IMR-90 (cell line): ENCODE measurements at regions not wholly inside any gene's neighbourhood (a gene's known extent, or its start where the extent isn't known, plus 50 kb on each side); places are given as distances from the start of the nearest gene placed in this dataset.

Source experiments
- ATAC-seq: fragments of 200-7000 bp; cut with Tn5 transposase; 2 replicates; pipeline ENCODE4 v1.9.1; 2020; ENCODE audit warnings: low read depth, mild to moderate bottlenecking, moderate library complexity
- BruUV-seq: library from RNA; stranded (reverse); fragments of 400-500 nt; replicated peaks from 2 replicates; lab custom pipeline; 2021; lab: Mats Ljungman, UMichigan
- CTCF ChIA-PET: fragments of 300-600 bp; formaldehyde crosslinking; extraction: SDS; loops from one replicate; lab custom pipeline; 2021; ENCODE audit warnings: antibody characterized with exemption; lab: Yijun Ruan, JAX
- POLR2A ChIA-PET: fragments of 300-600 bp; sonication (Branson Sonifier 250); formaldehyde crosslinking; loops from one replicate; lab custom pipeline; 2022; ENCODE audit warnings: antibody characterized with exemption; ENCODE audit not compliant: unreplicated experiment; lab: Charles Lee
- DNase-seq: peaks from one replicate; pipeline ENCODE4 v3.0.0; 2013
- H2AFZ ChIP-seq: replicated peaks from 2 replicates; pipeline ENCODE3; 2013; ENCODE audit warnings: low read length, mild to moderate bottlenecking; ENCODE audit not compliant: poor library complexity
- H2AK5ac ChIP-seq: 2 replicates; pipeline ENCODE4 v1.6.1; 2013; ENCODE audit warnings: low read depth, low read length, inconsistent platforms
- H2AK9ac ChIP-seq: replicated peaks from 2 replicates; pipeline ENCODE3; 2013; ENCODE audit warnings: mild to moderate bottlenecking, low read depth, low read length, moderate library complexity; ENCODE audit not compliant: poor library complexity
- H2BK120ac ChIP-seq: 2 replicates; pipeline ENCODE4 v1.6.1; 2013; ENCODE audit warnings: low read depth, low read length, inconsistent platforms
- H2BK15ac ChIP-seq: 3 replicates; pipeline ENCODE4 v1.6.1; 2013; ENCODE audit warnings: low read depth, low read length, inconsistent platforms
- H2BK20ac ChIP-seq: 2 replicates; pipeline ENCODE4 v1.6.1; 2013; ENCODE audit warnings: low read depth, mild to moderate bottlenecking, inconsistent platforms, low read length, moderate library complexity
- H2BK5ac ChIP-seq: 2 replicates; pipeline ENCODE4 v1.6.1; 2013; ENCODE audit warnings: mild to moderate bottlenecking, low read depth, low read length, inconsistent platforms; ENCODE audit not compliant: poor library complexity, severe bottlenecking
- H3K14ac ChIP-seq: replicated peaks from 2 replicates; pipeline ENCODE4 v1.6.1; 2013; ENCODE audit warnings: low read depth, low read length, inconsistent platforms
- H3K18ac ChIP-seq: 2 replicates; pipeline ENCODE4 v1.6.1; 2013; ENCODE audit warnings: low read depth, low read length, control low read depth
- H3K23ac ChIP-seq: 2 replicates; pipeline ENCODE4 v1.6.1; 2013; ENCODE audit warnings: low read depth, low read length, inconsistent platforms
- H3K27ac ChIP-seq: 2 replicates; pipeline ENCODE4 v1.5.1; 2013; ENCODE audit warnings: mild to moderate bottlenecking, control low read depth, low read length; ENCODE audit not compliant: insufficient read depth
- H3K27me3 ChIP-seq: 2 replicates; pipeline ENCODE4 v1.6.1; 2013; ENCODE audit warnings: low read length; ENCODE audit not compliant: control insufficient read depth, insufficient read depth
- H3K36me3 ChIP-seq: 2 replicates; pipeline ENCODE4 v1.6.1; 2013; ENCODE audit warnings: low read length, mixed read lengths; ENCODE audit not compliant: control insufficient read depth, insufficient read depth
- H3K4ac ChIP-seq: 2 replicates; pipeline ENCODE4 v1.6.1; 2013; ENCODE audit warnings: low read depth, low read length, inconsistent platforms
- H3K4me1 ChIP-seq: 2 replicates; pipeline ENCODE4 v1.6.1; 2013; ENCODE audit warnings: low read length, mixed read lengths; ENCODE audit not compliant: control insufficient read depth, insufficient read depth
- H3K4me2 ChIP-seq: 2 replicates; pipeline ENCODE4 v1.6.1; 2013; ENCODE audit warnings: low read depth, mild to moderate bottlenecking, control low read depth, low read length, moderate library complexity
- H3K4me3 ChIP-seq: 2 replicates; pipeline ENCODE4 v1.5.1; 2013; ENCODE audit warnings: low read depth, mild to moderate bottlenecking, control low read depth, low read length, moderate library complexity; ENCODE audit not compliant: insufficient read depth
- H3K56ac ChIP-seq: 2 replicates; pipeline ENCODE4 v1.6.1; 2013; ENCODE audit warnings: low read length, inconsistent platforms; ENCODE audit not compliant: insufficient read depth; ENCODE audit errors: extremely low read depth
- H3K79me1 ChIP-seq, 2 experiments: 2 replicates each; pipeline ENCODE4 v1.6.1; 2013; ENCODE audit warnings: low read length in 2 of 2, inconsistent platforms in 1 of 2, low read depth in 1 of 2
- H3K9ac ChIP-seq: 2 replicates; pipeline ENCODE4 v1.6.1; 2013; ENCODE audit warnings: low read depth, low read length, control low read depth
- H3K9me1 ChIP-seq: 2 replicates; pipeline ENCODE4 v1.6.1; 2013; ENCODE audit warnings: low read length, inconsistent platforms; ENCODE audit not compliant: insufficient read depth
- H3K9me3 ChIP-seq: 2 replicates; pipeline ENCODE4 v1.6.1; 2013; ENCODE audit warnings: low read length; ENCODE audit not compliant: control insufficient read depth, insufficient read depth
- H4K20me1 ChIP-seq: 2 replicates; pipeline ENCODE4 v1.6.1; 2013; ENCODE audit warnings: low read length, inconsistent platforms; ENCODE audit not compliant: insufficient read depth
- H4K5ac ChIP-seq: 2 replicates; pipeline ENCODE4 v1.6.1; 2013; ENCODE audit warnings: mild to moderate bottlenecking, low read depth, low read length, control low read depth
- H4K8ac ChIP-seq, 2 experiments: 2 replicates each; pipeline ENCODE4 v1.6.1; 2013; ENCODE audit warnings: low read depth in 2 of 2, low read length in 2 of 2, control low read depth in 1 of 2, inconsistent platforms in 1 of 2
- H4K91ac ChIP-seq: 2 replicates; pipeline ENCODE4 v1.6.1; 2013; ENCODE audit warnings: low read depth, low read length, inconsistent platforms; ENCODE audit not compliant: insufficient read depth
- BHLHE40 ChIP-seq: fragments of 150-350 bp; IDR thresholded peaks from 2 replicates; pipeline ENCODE4 v1.6.1; 2016; ENCODE audit warnings: mild to moderate bottlenecking, low read depth, low read length
- RAD21 ChIP-seq: IDR thresholded peaks from 2 replicates; pipeline ENCODE4 v1.6.1; 2012; ENCODE audit warnings: low read length, improper control_type of control experiment
- WGBS, 2 experiments: methylation state at CpG; one replicate each; pipeline versions ENCODE4 v1.1.5 to v1.1.7; 2013; ENCODE audit warnings: missing lambda C conversion rate in 2 of 2; ENCODE audit not compliant: insufficient read length in 1 of 2; ENCODE audit errors: extremely low coverage in 2 of 2; 5-methylcytosine and 5-hydroxymethylcytosine counted together
- dilution Hi-C: fragments of 300-500 bp; cut with HindIII; formaldehyde crosslinking; loops from one replicate; pipeline ENCODE4 v1.14.3; 2018; ENCODE audit warnings: low sequenced_read_pairs; ENCODE audit not compliant: unreplicated experiment
- in situ Hi-C: fragments of 300-500 bp; cut with MboI; formaldehyde crosslinking; loops from 3 replicates; pipeline ENCODE4 v1.14.3; 2019; ENCODE audit warnings: low sequenced_read_pairs, inconsistent platforms, mixed read lengths
- intact Hi-C: fragments of 100-400 bp; cut with micrococcal nuclease; formaldehyde crosslinking; loops from 2 replicates; pipeline ENCODE4 v1.10.0; 2022

DNA sequence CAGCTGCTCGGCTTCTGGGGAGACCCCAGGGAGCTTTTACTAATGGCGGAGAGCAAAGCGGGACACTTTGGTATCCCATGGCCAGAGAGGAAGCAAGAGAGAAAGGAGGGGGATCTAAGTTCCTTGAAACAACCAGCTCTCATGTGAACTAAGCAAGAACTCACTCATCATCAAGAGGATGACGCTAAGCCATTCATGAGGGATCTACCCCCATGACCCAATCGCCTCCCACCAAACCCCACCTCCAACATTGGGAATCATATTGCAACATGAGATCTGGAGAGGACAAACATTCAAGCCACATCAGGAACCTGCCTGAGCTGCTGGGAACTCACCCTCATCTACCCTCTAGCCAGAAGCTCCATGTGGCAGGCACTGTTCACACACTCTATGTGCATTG is 372.1 kb upstream of the RUNX1 start:
- H3K18ac ChIP-seq, result no peak overlapping the region
- H4K91ac ChIP-seq, result no peak overlapping the region
- no peak overlapping the region for H3K4ac ChIP-seq
- H4K5ac ChIP-seq, result no peak overlapping the region
- H2AFZ ChIP-seq, result no peak overlapping the region
- no peak overlapping the region for H2BK20ac ChIP-seq
- dilution Hi-C loops, result no loop called here
- H3K4me2 ChIP-seq, result no peak overlapping the region
- ChIA-PET POLR2A (no interaction called here), CTCF (no interaction called here)
- H4K8ac ChIP-seq, result no peak overlapping the region
- no peak overlapping the region for H3K9ac ChIP-seq
- H3K14ac ChIP-seq, result no peak overlapping the region
- no peak overlapping the region for H2AK9ac ChIP-seq
- no peak for ATAC-seq
- no CpG with 5 or more reads among the region's 5 CpGs for WGBS, 2 experiments
- no peak overlapping the region for H3K23ac ChIP-seq
- in situ Hi-C loops, result loop anchor here (25.0 kb wide), 1 partner anchor 684 kb away; no protein-coding TSS in a partner anchor
- BruUV-seq, result no TSS peak
- no peaks in the 10 kb centered on the region; the same call in 1 of the 2 replicates for H3K9me1 ChIP-seq
- no peak for DNase-seq
- no peaks in the 10 kb centered on the region for H4K20me1 ChIP-seq
- no peak overlapping the region for H3K4me3 ChIP-seq
- no peaks in the 10 kb centered on the region for H3K36me3 ChIP-seq
- H3K4me1 ChIP-seq, result no peaks in the 10 kb centered on the region
- no peak overlapping the region for H2AK5ac ChIP-seq
- no peak overlapping the region for H3K27ac ChIP-seq
- no peak overlapping the region for H3K56ac ChIP-seq
- no peaks in the 10 kb centered on the region for H3K27me3 ChIP-seq
- H2BK5ac ChIP-seq, result no peak overlapping the region
- no peaks in the 10 kb centered on the region for H3K79me1 ChIP-seq
- no peak for TF ChIP-seq RAD21
- TF ChIP-seq BHLHE40, result no peak
- no peak overlapping the region for H2BK15ac ChIP-seq
- H3K9me3 ChIP-seq, result peaks cover 9% of the 10 kb centered on the region
- no peak overlapping the region for H2BK120ac ChIP-seq
- intact Hi-C loops, result no loop called here
